Transverse colon (tissue), 3 donors: ENCODE measurements at regions not wholly inside any gene's neighbourhood (a gene's known extent, or its start where the extent isn't known, plus 50 kb on each side); places are given as distances from the start of the nearest gene placed in this dataset.

ENCODE experiments used
- POLR2A ChIP-seq: fragments of 450-650 bp; IDR thresholded peaks from one replicate; pipeline ENCODE4 v1.6.1; 2016; ENCODE audit warnings: antibody characterized with exemption, mild to moderate bottlenecking, moderate library complexity
- TF ChIP-seq, protein P1 (sequence below), 5 experiments: fragments of 200-600 bp in 3 of 5; fragments of 450-650 bp in 2 of 5; sonication (generic) in 3 of 5; IDR thresholded peaks; 1 replicate in 2 of 5; 2 replicates in 3 of 5; pipeline ENCODE4 v1.5.1; 2016 to 2017; ENCODE audit warnings: antibody characterized with exemption in 5 of 5, inconsistent platforms in 3 of 5, mild to moderate bottlenecking in 2 of 5, moderate library complexity in 1 of 5

- TF ChIP-seq, protein P1, sequence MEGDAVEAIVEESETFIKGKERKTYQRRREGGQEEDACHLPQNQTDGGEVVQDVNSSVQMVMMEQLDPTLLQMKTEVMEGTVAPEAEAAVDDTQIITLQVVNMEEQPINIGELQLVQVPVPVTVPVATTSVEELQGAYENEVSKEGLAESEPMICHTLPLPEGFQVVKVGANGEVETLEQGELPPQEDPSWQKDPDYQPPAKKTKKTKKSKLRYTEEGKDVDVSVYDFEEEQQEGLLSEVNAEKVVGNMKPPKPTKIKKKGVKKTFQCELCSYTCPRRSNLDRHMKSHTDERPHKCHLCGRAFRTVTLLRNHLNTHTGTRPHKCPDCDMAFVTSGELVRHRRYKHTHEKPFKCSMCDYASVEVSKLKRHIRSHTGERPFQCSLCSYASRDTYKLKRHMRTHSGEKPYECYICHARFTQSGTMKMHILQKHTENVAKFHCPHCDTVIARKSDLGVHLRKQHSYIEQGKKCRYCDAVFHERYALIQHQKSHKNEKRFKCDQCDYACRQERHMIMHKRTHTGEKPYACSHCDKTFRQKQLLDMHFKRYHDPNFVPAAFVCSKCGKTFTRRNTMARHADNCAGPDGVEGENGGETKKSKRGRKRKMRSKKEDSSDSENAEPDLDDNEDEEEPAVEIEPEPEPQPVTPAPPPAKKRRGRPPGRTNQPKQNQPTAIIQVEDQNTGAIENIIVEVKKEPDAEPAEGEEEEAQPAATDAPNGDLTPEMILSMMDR (IDR thresholded peaks at IDR 0.05): no peak
- TF ChIP-seq POLR2A: no peak
These were observed 399.5 kb downstream of the BUD13 start for GRCh38 chr11:116373104-116373944.
